ENCODE measurements at regions not wholly inside any gene's neighbourhood (a gene's known extent, or its start where the extent isn't known, plus 50 kb on each side); places are given as distances from the start of the nearest gene placed in this dataset.
"Not testable (repeated sequence)": the region's sequence is repeated elsewhere in the genome, so short reads cannot be mapped to it uniquely, and the experiment has no call there.

GRCh38 chr14:53714495-53715192 is 242.0 kb downstream of the BMP4 start:
- TF ChIP-seq CTCF (conservative IDR thresholded peaks at IDR 0.05; ENCODE audit: low read depth): no peak
- DNase-seq (ENCODE audit: low spot score): no peak
- CTCF ChIA-PET: interaction anchor here (0.5 to 0.6 kb wide), 2 partner anchors 44 to 235 kb away, joined by 3 to 4 read pairs; no protein-coding TSS in a partner anchor
- no peak overlapping the region for H3K27ac ChIP-seq
- POLR2A ChIA-PET (ENCODE audit: low non-redundant PET): no interaction called here

GRCh38 chr14:53712901-53713300 is 243.7 kb downstream of the BMP4 start:
- CTCF ChIA-PET; DNase-seq (ENCODE audit: low spot score); H3K27ac ChIP-seq; POLR2A ChIA-PET (ENCODE audit: low non-redundant PET): not testable (repeated sequence)

GRCh38 chr14:53711205-53711604 is 245.4 kb downstream of the BMP4 start:
- CTCF ChIA-PET: no interaction called here
- TF ChIP-seq CTCF (conservative IDR thresholded peaks at IDR 0.05; ENCODE audit: low read depth): no peak
- no peak for DNase-seq (ENCODE audit: low spot score)
- no peak overlapping the region for H3K27ac ChIP-seq
- POLR2A ChIA-PET (ENCODE audit: low non-redundant PET): no interaction called here

- H3K27ac ChIP-seq: no peak overlapping the region
- TF ChIP-seq CTCF (conservative IDR thresholded peaks at IDR 0.05; ENCODE audit: low read depth): no peak
- POLR2A ChIA-PET (ENCODE audit: low non-redundant PET): no interaction called here
- CTCF ChIA-PET: no interaction called here
- DNase-seq (ENCODE audit: low spot score): no peak
These were observed 246.0 kb downstream of the BMP4 start for GRCh38 chr14:53710615-53711014.

GRCh38 chr14:53709381-53709780 is 247.2 kb downstream of the BMP4 start:
- TF ChIP-seq CTCF (conservative IDR thresholded peaks at IDR 0.05; ENCODE audit: low read depth): no peak
- no peak overlapping the region for H3K27ac ChIP-seq
- POLR2A ChIA-PET (ENCODE audit: low non-redundant PET): no interaction called here
- DNase-seq (ENCODE audit: low spot score): no peak
- CTCF ChIA-PET: no interaction called here

GRCh38 chr14:53703457-53703856 is 253.2 kb downstream of the BMP4 start:
- TF ChIP-seq CTCF (conservative IDR thresholded peaks at IDR 0.05; ENCODE audit: low read depth): no peak
- no peak overlapping the region for H3K27ac ChIP-seq
- ChIA-PET CTCF (no interaction called here), POLR2A (ENCODE audit: low non-redundant PET) (no interaction called here)
- DNase-seq (ENCODE audit: low spot score): no peak

- ChIA-PET CTCF (interaction anchor here (0.7 kb wide), 1 partner anchor 12 kb away, joined by 3 read pairs; no protein-coding TSS in a partner anchor), POLR2A (ENCODE audit: low non-redundant PET) (no interaction called here)
- no peak for TF ChIP-seq CTCF (conservative IDR thresholded peaks at IDR 0.05; ENCODE audit: low read depth)
- DNase-seq (ENCODE audit: low spot score): no peak
- H3K27ac ChIP-seq: no peak overlapping the region
These were observed 255.3 kb downstream of the BMP4 start for GRCh38 chr14:53701108-53701875.
